ENCODE measurements at regions not wholly inside any gene's neighbourhood (a gene's known extent, or its start where the extent isn't known, plus 50 kb on each side); places are given as distances from the start of the nearest gene placed in this dataset.

DNA sequence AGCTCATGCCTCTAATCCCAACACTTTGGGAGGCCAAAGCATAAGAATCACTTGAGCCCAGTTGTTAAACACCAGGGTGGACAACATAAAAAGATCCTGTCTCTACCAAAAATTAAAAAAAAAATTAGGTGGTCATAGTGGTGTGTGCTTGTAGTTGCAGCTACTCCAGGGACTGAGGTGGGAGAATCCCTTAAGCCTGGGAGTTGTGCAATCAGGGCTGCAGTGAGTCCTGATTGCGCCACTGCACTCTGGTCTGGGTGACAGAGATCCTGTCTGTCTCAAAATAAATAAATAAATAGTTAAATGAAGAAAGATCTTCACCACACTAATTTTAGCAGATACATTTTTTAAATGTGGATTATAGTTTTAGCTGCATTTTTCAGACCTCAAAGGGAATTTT, 433.2 kb downstream of the MAT2B start:
- Histone ChIP-seq H3K9me3 (replicated peaks in 1 of 3) (no peaks in the 10 kb centered on the region), H3K4me3 (no peak overlapping the region), H3K27me3 (no peaks in the 10 kb centered on the region), H3K27ac (no peak overlapping the region), H3K36me3 (replicated peaks in 1 of 2) (no peaks in the 10 kb centered on the region), H3K4me1 (replicated peaks in 1 of 2) (no peaks in the 10 kb centered on the region)
- DNase-seq: peak in 1 of 7 donors; percentile 14
- 81 to 96% (median 84%) methylated on average over 1 of the region's 1 CpG for WGBS, 4 donors
- TF ChIP-seq POLR2A (IDR thresholded peaks at IDR 0.05): no peak
- no peak for TF ChIP-seq CTCF (IDR thresholded peaks at IDR 0.05)
- intact Hi-C loops (cut with DNase I): no loop called here

GRCh38 chr5:163941079-163941478, 435.7 kb downstream of the MAT2B start:
- 46 to 63% (median 56%) methylated on average over 4 of the region's 4 CpGs for WGBS, 4 donors
- no peaks in the 10 kb centered on the region for H3K4me1 ChIP-seq (replicated peaks in 1 of 2)

DNA sequence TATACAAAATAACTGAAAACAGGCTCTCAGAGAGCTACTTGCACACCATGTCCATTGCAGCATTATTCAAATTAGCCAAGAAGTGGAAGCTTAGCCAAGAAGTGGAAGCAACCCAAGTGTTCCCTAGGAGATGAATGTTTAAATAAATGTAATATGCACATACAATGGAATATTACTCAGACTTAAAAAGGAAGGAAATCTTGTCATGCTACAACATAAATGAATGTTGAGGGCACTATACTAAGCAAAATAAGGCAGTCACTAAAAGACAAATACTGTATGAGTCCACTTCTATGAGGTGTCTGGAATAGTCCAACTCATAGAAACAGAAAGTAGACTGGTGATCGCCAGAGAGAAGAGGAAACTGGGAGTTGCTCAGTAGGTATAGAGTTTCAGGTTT, 438.1 kb downstream of the MAT2B start:
- WGBS, 4 donors: 76 to 80% (median 78%) methylated on average over 1 of the region's 1 CpG
- no peaks in the 10 kb centered on the region for H3K36me3 ChIP-seq (replicated peaks in 1 of 2)
- no peak overlapping the region for H3K4me3 ChIP-seq
- TF ChIP-seq CTCF (IDR thresholded peaks at IDR 0.05) (no peak), POLR2A (IDR thresholded peaks at IDR 0.05) (no peak)
- no peaks in the 10 kb centered on the region for H3K4me1 ChIP-seq (replicated peaks in 1 of 2)
- no peak overlapping the region for H3K27ac ChIP-seq
- no peak for DNase-seq
- intact Hi-C loops (cut with DNase I): no loop called here
- no peaks in the 10 kb centered on the region for H3K9me3 ChIP-seq (replicated peaks in 1 of 3)
- no peaks in the 10 kb centered on the region for H3K27me3 ChIP-seq

More at GRCh38 chr5:163941079-163941478, 435.7 kb downstream of the MAT2B start:
- TF ChIP-seq POLR2A (IDR thresholded peaks at IDR 0.05) (no peak), CTCF (IDR thresholded peaks at IDR 0.05) (no peak)
- H3K36me3 ChIP-seq (replicated peaks in 1 of 2): no peaks in the 10 kb centered on the region
- intact Hi-C loops (cut with DNase I): no loop called here
- DNase-seq: no peak
- H3K27ac ChIP-seq: no peak overlapping the region
- no peak overlapping the region for H3K4me3 ChIP-seq
- H3K27me3 ChIP-seq: no peaks in the 10 kb centered on the region
- no peaks in the 10 kb centered on the region for H3K9me3 ChIP-seq (replicated peaks in 1 of 3)

GRCh38 chr5:163944738-163945137, 439.3 kb downstream of the MAT2B start:
- H3K4me1 ChIP-seq (replicated peaks in 1 of 2): no peaks in the 10 kb centered on the region
- TF ChIP-seq CTCF (IDR thresholded peaks at IDR 0.05) (no peak), POLR2A (IDR thresholded peaks at IDR 0.05) (no peak)
- intact Hi-C loops (cut with DNase I): no loop called here
- H3K27me3 ChIP-seq: no peaks in the 10 kb centered on the region
- H3K27ac ChIP-seq: no peak overlapping the region
- H3K36me3 ChIP-seq (replicated peaks in 1 of 2): no peaks in the 10 kb centered on the region
- H3K9me3 ChIP-seq (replicated peaks in 1 of 3): no peaks in the 10 kb centered on the region
- H3K4me3 ChIP-seq: no peak overlapping the region
- DNase-seq: no peak
